ENCODE measurements at regions not wholly inside any gene's neighbourhood (a gene's known extent, or its start where the extent isn't known, plus 50 kb on each side); places are given as distances from the start of the nearest gene placed in this dataset.
"Not testable (repeated sequence)": the region's sequence is repeated elsewhere in the genome, so short reads cannot be mapped to it uniquely, and the experiment has no call there.

GRCh38 chr9:103226647-103227013 lies 231.5 kb downstream of the CYLC2 start:
- no peak overlapping the region for H3K4me3 ChIP-seq (ENCODE audit: low read length)
- TF ChIP-seq CTCF (IDR thresholded peaks at IDR 0.05; ENCODE audit: insufficient read depth, low read depth, low read length, missing control alignments): no peak
- DNase-seq (ENCODE audit: low read depth): no peak

- DNase-seq (ENCODE audit: low read depth); H3K4me3 ChIP-seq (ENCODE audit: low read length): not testable (repeated sequence)
These were observed 242.5 kb downstream of the CYLC2 start for GRCh38 chr9:103237571-103238109.

GRCh38 chr9:103242025-103242424 lies 246.9 kb downstream of the CYLC2 start:
- H3K4me3 ChIP-seq (ENCODE audit: low read length): no peak overlapping the region
- peak; percentile 26 for DNase-seq (ENCODE audit: low read depth)
- no peak for TF ChIP-seq CTCF (IDR thresholded peaks at IDR 0.05; ENCODE audit: insufficient read depth, low read depth, low read length, missing control alignments)

- no peak for DNase-seq (ENCODE audit: low read depth)
- H3K4me3 ChIP-seq (ENCODE audit: low read length): no peak overlapping the region
- no peak for TF ChIP-seq CTCF (IDR thresholded peaks at IDR 0.05; ENCODE audit: insufficient read depth, low read depth, low read length, missing control alignments)
These were observed 247.4 kb downstream of the CYLC2 start for GRCh38 chr9:103242486-103242885.

GRCh38 chr9:103243553-103243952 lies 248.4 kb downstream of the CYLC2 start:
- no peak overlapping the region for H3K4me3 ChIP-seq (ENCODE audit: low read length)
- DNase-seq (ENCODE audit: low read depth): no peak
- TF ChIP-seq CTCF (IDR thresholded peaks at IDR 0.05; ENCODE audit: insufficient read depth, low read depth, low read length, missing control alignments): no peak

GRCh38 chr9:103245369-103245768 lies 250.2 kb downstream of the CYLC2 start:
- peak; percentile 3 for DNase-seq (ENCODE audit: low read depth)
- TF ChIP-seq CTCF (IDR thresholded peaks at IDR 0.05; ENCODE audit: insufficient read depth, low read depth, low read length, missing control alignments): no peak

GRCh38 chr9:103261951-103262350 lies 266.8 kb downstream of the CYLC2 start:
- no peak overlapping the region for H3K4me3 ChIP-seq (ENCODE audit: low read length)

More at GRCh38 chr9:103245369-103245768, 250.2 kb downstream of the CYLC2 start:
- H3K4me3 ChIP-seq (ENCODE audit: low read length): no peak overlapping the region

More at GRCh38 chr9:103261951-103262350, 266.8 kb downstream of the CYLC2 start:
- DNase-seq (ENCODE audit: low read depth): no peak
- TF ChIP-seq CTCF (IDR thresholded peaks at IDR 0.05; ENCODE audit: insufficient read depth, low read depth, low read length, missing control alignments): no peak
